WI38 (cell line): ENCODE measurements at regions not wholly inside any gene's neighbourhood (a gene's known extent, or its start where the extent isn't known, plus 50 kb on each side); places are given as distances from the start of the nearest gene placed in this dataset.

Experiments used
- H3K4me3 ChIP-seq: 2 replicates; pipeline ENCODE4 v1.5.1; 2011; ENCODE audit warnings: low read depth, mild to moderate bottlenecking, control low read depth, low read length
- TF ChIP-seq, protein P1 (sequence below): IDR thresholded peaks from 2 replicates; pipeline ENCODE4 v1.5.1; 2012; ENCODE audit warnings: low read depth, mild to moderate bottlenecking, control low read depth, low read length

DNA sequence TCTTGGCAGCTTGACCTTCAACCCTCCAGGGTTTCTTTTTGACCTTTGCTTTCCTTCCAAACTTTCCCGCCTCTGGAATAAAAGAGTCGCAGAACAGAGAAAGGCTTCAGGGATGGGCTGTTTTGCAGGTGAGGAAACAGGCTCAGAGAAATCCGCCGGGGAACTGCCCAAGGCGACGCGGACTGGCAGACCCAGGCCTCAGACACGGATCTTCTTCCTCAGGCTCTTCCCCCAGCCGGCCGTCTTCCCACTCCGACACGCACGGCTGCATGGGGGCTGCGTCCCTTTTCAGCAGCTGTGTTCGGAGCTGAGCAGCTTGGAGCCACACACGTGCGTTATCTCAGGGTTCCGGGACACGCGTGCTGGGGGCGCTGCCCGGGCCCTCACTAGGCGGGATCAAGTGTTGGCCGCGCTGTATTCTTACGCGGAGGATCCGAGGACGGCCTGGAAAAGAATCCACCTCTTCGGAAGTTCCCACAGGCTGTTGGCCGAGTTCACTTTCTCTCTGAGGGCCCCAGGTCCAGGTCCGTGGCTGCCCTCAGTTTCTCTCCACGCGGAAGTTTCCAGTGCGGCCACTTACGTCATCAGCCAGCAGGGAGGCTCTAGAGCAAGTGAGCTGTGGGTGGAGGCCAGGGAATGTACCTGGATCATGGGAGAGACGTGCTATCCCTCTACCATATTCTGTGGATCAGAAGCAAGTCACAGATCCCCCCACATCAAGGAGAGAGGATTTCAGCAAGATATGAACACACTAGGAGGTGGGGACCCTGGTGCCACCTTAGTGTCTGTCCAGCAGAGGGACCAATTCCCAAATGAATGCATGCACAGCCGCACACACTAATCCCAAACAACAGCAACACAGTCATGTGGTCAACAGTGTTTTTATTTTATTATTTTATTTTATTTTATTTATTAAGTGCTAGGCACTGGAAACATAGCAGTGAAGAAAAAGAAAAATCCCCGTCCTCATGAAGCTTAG lies 100.4 kb downstream of the ING1 start:
- TF ChIP-seq, protein P1, sequence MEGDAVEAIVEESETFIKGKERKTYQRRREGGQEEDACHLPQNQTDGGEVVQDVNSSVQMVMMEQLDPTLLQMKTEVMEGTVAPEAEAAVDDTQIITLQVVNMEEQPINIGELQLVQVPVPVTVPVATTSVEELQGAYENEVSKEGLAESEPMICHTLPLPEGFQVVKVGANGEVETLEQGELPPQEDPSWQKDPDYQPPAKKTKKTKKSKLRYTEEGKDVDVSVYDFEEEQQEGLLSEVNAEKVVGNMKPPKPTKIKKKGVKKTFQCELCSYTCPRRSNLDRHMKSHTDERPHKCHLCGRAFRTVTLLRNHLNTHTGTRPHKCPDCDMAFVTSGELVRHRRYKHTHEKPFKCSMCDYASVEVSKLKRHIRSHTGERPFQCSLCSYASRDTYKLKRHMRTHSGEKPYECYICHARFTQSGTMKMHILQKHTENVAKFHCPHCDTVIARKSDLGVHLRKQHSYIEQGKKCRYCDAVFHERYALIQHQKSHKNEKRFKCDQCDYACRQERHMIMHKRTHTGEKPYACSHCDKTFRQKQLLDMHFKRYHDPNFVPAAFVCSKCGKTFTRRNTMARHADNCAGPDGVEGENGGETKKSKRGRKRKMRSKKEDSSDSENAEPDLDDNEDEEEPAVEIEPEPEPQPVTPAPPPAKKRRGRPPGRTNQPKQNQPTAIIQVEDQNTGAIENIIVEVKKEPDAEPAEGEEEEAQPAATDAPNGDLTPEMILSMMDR: no peak
- H3K4me3 ChIP-seq: no peak overlapping the region

DNA sequence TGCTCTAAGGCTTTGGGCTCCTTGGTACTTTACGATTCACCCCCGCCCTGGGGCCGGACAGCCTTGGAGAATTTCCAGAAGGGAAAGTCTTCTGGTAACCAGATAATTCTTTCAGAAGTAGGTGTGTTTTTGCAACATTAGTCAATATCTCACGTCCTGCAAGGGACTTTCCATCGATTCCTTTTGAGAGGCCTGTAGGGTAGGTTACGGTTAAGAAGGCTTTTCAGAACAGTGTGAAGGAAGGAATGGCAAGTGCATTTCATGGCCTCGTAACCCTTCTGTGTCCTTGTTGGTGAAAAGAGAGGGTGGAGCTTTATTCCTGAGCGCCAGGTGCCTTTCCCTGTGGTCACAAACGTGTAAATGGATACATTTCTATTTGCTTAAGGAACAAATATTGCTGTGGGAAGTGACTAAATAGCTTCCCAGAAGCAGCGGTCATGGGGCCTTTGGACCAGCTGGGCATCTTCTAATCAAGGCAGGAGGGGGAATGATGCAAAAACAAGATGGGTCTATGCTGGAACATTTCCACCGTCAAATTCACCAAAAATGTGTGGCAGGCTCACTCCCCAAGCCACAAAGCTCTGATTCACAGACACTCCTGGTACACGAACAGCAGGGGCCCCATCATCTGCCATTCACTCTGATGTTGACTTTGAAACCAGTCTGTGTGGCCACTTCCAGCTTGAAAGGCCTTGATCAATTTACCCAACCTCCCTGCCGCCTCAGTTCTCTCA lies 99.2 kb downstream of the ANKRD10 start:
- no peak overlapping the region for H3K4me3 ChIP-seq
- TF ChIP-seq, protein P1: no peak

DNA sequence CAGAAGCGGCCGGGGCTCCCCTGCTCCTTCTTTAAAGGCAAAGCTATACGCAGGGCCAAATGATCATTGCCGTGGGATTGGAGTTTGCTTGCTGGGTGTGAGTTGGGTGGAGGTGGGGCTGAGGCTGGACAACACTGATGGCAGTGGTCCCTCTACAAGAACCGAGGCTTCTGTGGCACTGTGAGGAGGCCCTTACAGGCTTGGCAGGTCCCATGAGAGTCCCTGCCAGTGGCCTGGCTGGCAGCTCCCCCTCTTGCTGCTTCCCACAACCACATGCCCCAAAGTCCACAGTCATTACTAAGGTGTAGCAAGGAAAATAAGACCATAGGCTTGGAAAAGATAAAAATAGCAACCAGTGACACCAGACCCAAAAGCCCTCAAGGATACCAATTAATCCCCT lies 98.4 kb downstream of the ANKRD10 start:
- TF ChIP-seq, protein P1: no peak
- no peak overlapping the region for H3K4me3 ChIP-seq

DNA sequence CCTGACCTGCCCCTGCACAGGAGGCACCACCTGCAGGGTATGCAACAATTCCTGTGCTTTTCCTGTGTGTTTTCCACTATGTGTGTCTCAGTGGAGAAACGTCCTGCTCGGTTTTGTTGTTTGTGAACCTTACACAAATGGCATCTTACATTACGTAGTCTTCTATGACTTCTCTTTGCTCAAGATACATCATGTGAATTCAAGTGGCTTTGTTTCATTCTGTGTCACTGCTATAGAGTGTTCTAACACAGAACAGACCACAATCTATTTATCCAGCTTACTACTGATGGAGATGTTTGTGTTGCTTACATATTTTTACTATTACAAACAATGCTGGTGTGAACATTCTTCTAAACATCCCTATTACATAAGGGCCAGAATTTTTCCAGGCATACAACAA lies 97.7 kb downstream of the ANKRD10 start:
- TF ChIP-seq, protein P1: no peak
- no peak overlapping the region for H3K4me3 ChIP-seq

DNA sequence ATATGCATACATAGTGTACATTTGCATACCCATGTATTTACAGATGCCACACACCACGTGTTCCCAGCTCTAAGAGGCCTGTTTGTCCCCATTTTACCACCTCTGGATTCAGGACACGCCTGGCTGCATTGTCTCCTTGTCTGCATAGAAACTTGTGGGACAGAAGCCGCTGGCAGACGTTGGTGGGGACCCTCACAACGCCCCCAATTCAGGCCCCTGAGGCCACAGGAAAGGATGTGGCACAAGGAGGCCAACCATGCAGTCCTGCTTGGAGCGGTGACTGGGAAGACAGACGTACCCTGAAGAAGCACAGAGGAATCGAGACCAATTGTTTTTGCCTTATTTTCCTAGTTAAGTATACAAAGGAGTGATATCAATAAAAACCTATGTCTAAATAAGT lies 96.1 kb downstream of the ANKRD10 start:
- TF ChIP-seq, protein P1: no peak
- no peak overlapping the region for H3K4me3 ChIP-seq

DNA sequence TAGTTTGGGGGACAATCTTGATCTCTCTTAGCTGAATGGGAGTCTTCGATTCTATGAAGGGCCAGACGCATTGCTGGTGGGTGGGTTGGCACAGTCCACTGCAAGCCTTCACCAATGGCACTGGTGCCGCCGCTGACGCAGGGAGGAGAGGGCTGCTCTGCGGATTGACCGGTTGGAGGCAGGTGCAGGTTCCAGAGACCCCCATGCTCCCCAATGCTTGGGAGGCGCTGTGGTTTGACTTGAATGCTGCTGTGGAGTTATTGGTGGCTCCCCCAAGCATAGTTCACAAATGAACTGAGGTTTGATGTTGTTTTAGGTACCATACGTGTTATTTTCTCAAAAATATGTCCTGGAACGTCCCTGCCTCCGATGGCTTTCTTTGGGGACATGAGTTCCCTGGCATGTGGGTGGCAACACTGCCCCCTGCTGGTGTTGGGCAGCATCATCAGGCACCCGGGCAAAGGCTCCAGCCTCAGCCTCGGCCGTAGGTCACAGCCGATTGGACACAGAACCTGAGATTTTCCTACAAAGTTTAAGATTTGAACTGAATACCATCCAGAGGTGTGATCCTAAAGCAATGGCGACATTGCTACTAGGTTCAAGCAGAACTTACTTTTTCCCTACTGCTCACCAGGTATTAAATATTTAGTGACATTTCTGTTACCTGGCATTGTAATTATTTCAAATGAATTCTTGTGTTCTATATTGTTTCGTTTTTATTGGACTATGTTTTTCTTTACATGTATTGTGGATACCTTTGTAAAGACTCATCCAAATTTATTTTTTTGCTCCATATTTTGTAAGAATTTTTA lies 95.5 kb downstream of the ANKRD10 start:
- H3K4me3 ChIP-seq: no peak overlapping the region
- TF ChIP-seq, protein P1: peak; percentile 92
